DOHH2 (cell line): ENCODE measurements at regions not wholly inside any gene's neighbourhood (a gene's known extent, or its start where the extent isn't known, plus 50 kb on each side); places are given as distances from the start of the nearest gene placed in this dataset.

ENCODE experiments used
- CTCF ChIP-seq: fragments of 200-600 bp; sonication (generic); IDR thresholded peaks from one replicate; pipeline ENCODE4 v1.5.1; 2014; ENCODE audit warnings: antibody characterized with exemption, mild to moderate bottlenecking, low read depth, low read length; ENCODE audit not compliant: poor library complexity, severe bottlenecking
- EZH2phosphoT487 ChIP-seq: fragments of 200-600 bp; sonication (generic); IDR thresholded peaks from 2 replicates; pipeline ENCODE4 v1.6.1; 2017; ENCODE audit warnings: borderline replicate concordance, mild to moderate bottlenecking, antibody characterized with exemption, low read length, moderate library complexity, mixed read lengths

DNA sequence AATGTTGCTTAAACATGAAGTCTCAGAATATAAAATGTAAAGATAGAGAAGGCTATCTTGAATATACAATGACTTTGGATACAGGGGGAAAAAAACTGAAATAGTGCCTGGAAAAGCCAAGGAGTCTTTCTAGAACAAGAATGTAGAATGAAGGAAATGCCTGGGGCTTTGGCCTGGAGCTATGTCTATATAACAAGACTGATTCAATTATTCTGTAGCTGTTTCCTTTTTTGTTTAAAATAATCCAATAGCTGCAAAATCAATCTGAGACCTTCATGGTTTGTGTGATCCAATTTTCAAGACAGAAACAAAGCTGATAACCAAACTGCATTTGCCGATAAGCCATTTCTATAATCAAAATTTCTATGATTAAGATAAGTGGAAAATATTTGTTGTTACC is 530.9 kb upstream of the NBEA start:
- TF ChIP-seq CTCF (no peak), EZH2phosphoT487 (no peak)
